ENCODE measurements at regions not wholly inside any gene's neighbourhood (a gene's known extent, or its start where the extent isn't known, plus 50 kb on each side); places are given as distances from the start of the nearest gene placed in this dataset.

DNA sequence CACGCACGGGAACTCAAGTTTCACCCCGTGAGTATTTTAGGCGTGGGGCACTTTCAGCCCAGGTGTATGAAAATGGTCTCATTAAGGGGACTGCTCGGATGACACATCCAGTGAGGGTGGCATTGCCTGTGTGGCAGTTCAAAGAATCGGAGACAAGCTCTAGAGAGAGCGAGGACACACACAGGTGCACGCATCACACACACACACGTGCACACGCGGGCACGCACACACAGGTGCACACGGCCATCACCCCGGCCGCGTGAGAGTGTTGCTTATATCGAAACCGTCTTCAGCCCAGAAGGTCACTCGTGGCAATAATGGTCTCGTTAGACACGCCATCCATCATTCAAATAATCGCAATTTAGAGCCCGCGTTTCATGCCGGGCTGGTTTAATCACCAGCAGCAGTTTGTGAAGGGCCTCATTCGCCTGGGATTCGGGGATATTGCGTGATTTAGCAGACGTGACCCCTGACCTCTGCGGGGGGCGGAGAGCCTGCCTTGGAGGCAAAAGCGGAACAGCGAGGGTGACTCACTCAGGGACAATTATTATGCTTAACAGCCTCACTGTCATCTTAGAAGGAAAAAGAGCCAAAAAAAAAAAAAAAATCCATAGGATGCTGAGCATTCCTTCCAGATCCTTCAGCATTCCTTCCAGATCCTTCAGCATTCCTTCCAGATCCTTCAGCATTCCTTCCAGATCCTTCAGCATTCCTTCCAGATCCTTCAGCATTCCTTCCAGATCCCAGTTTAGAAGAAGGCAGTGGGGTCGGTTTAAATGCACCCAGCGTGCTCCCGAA, 89.4 kb upstream of the PPP2R3B start:
- no peak overlapping the region for H3K4me3 Mint-ChIP-seq
- peaks cover 5% of the 10 kb centered on the region for H3K9me3 Mint-ChIP-seq
- no peaks in the 10 kb centered on the region for H3K36me3 Mint-ChIP-seq
- H3K27ac Mint-ChIP-seq: no peak overlapping the region
- H3K27me3 Mint-ChIP-seq: peaks cover 25% of the 10 kb centered on the region
- TF ChIP-seq, protein P1, sequence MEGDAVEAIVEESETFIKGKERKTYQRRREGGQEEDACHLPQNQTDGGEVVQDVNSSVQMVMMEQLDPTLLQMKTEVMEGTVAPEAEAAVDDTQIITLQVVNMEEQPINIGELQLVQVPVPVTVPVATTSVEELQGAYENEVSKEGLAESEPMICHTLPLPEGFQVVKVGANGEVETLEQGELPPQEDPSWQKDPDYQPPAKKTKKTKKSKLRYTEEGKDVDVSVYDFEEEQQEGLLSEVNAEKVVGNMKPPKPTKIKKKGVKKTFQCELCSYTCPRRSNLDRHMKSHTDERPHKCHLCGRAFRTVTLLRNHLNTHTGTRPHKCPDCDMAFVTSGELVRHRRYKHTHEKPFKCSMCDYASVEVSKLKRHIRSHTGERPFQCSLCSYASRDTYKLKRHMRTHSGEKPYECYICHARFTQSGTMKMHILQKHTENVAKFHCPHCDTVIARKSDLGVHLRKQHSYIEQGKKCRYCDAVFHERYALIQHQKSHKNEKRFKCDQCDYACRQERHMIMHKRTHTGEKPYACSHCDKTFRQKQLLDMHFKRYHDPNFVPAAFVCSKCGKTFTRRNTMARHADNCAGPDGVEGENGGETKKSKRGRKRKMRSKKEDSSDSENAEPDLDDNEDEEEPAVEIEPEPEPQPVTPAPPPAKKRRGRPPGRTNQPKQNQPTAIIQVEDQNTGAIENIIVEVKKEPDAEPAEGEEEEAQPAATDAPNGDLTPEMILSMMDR (conservative IDR thresholded peaks at IDR 0.05): no peak
- DNase-seq (ENCODE audit: extremely low spot score, unreplicated experiment): no peak
- no peaks in the 10 kb centered on the region for H3K4me1 Mint-ChIP-seq (ENCODE audit: unreplicated experiment)

DNA sequence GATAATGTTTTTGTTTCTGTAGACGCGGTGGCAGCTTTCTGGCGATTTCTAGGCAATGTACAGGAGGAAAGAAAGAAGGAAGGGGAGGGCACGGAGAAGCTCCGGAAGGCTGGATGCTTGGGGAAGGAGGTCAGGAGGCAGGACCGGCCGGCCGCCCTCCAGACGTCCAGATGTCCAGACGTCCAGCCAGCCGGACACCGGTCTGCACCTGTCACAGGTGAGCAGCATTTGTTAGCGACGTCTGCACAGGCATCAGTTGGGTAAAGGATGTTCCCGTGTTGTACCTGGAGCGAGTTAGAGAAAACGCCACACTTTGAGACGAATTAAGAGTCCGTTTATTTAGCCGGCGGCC, 90.0 kb upstream of the PPP2R3B start:
- H3K27ac Mint-ChIP-seq: no peak overlapping the region
- no peak for DNase-seq (ENCODE audit: extremely low spot score, unreplicated experiment)
- H3K27me3 Mint-ChIP-seq: peaks cover 25% of the 10 kb centered on the region
- TF ChIP-seq, protein P1 (conservative IDR thresholded peaks at IDR 0.05): no peak
- H3K36me3 Mint-ChIP-seq: no peaks in the 10 kb centered on the region
- H3K4me3 Mint-ChIP-seq: no peak overlapping the region
- no peaks in the 10 kb centered on the region for H3K4me1 Mint-ChIP-seq (ENCODE audit: unreplicated experiment)
- H3K9me3 Mint-ChIP-seq: peaks cover 5% of the 10 kb centered on the region

DNA sequence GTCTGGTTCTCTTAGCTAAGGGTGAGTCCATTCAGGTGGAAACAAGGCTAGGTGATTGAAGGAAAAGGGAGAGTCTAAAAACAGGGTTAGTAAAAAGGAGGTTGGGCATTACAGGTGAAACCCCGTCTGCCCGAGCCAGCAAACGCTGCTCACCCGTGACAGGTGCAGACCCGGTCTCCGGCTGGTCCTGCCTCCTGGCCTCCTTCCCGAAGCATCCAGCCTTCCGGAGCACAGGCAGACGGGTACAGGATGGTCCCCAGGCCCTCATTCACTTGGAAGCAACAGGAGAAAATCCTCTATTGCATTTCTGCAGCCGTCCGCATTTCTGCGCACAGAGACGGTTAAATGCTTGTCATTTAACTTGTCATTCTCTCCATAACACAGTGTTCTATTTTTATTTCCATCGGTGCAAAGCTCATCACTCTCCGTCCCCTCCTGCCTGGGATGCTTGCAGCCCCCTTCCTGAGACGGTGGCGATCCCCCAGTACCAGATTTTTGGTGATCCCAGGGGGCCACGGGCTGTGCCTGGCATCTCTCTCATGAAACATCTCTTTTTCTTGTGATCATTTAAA, 90.8 kb upstream of the PPP2R3B start:
- H3K4me1 Mint-ChIP-seq (ENCODE audit: unreplicated experiment): no peaks in the 10 kb centered on the region
- peaks cover 32% of the 10 kb centered on the region for H3K27me3 Mint-ChIP-seq
- H3K27ac Mint-ChIP-seq: no peak overlapping the region
- no peaks in the 10 kb centered on the region for H3K36me3 Mint-ChIP-seq
- TF ChIP-seq, protein P1 (conservative IDR thresholded peaks at IDR 0.05): no peak
- peaks cover 5% of the 10 kb centered on the region for H3K9me3 Mint-ChIP-seq
- DNase-seq (ENCODE audit: extremely low spot score, unreplicated experiment): no peak
- H3K4me3 Mint-ChIP-seq: no peak overlapping the region

GRCh38 chrX:479273-479981, 92.7 kb upstream of the PPP2R3B start:
- Mint-ChIP-seq H3K4me1 (ENCODE audit: unreplicated experiment) (no peaks in the 10 kb centered on the region), H3K27ac (no peak overlapping the region), H3K36me3 (no peaks in the 10 kb centered on the region), H3K27me3 (peaks cover 43% of the 10 kb centered on the region), H3K4me3 (no peak overlapping the region), H3K9me3 (peaks cover 5% of the 10 kb centered on the region)
- no peak for DNase-seq (ENCODE audit: extremely low spot score, unreplicated experiment)
- TF ChIP-seq, protein P1 (conservative IDR thresholded peaks at IDR 0.05): no peak

- Mint-ChIP-seq H3K9me3 (peaks cover 5% of the 10 kb centered on the region), H3K4me1 (ENCODE audit: unreplicated experiment) (no peaks in the 10 kb centered on the region), H3K4me3 (no peak overlapping the region), H3K36me3 (no peaks in the 10 kb centered on the region), H3K27me3 (peaks cover 39% of the 10 kb centered on the region), H3K27ac (no peak overlapping the region)
- DNase-seq (ENCODE audit: extremely low spot score, unreplicated experiment): no peak
- TF ChIP-seq, protein P1 (conservative IDR thresholded peaks at IDR 0.05): no peak
Observed at GRCh38 chrX:480861-481417, 94.2 kb upstream of the PPP2R3B start.

All from type B pancreatic cell (in vitro differentiated cells).